ENCODE measurements at regions not wholly inside any gene's neighbourhood (a gene's known extent, or its start where the extent isn't known, plus 50 kb on each side); places are given as distances from the start of the nearest gene placed in this dataset.
"Not testable (repeated sequence)": the region's sequence is repeated elsewhere in the genome, so short reads cannot be mapped to it uniquely, and the experiment has no call there.

DNA sequence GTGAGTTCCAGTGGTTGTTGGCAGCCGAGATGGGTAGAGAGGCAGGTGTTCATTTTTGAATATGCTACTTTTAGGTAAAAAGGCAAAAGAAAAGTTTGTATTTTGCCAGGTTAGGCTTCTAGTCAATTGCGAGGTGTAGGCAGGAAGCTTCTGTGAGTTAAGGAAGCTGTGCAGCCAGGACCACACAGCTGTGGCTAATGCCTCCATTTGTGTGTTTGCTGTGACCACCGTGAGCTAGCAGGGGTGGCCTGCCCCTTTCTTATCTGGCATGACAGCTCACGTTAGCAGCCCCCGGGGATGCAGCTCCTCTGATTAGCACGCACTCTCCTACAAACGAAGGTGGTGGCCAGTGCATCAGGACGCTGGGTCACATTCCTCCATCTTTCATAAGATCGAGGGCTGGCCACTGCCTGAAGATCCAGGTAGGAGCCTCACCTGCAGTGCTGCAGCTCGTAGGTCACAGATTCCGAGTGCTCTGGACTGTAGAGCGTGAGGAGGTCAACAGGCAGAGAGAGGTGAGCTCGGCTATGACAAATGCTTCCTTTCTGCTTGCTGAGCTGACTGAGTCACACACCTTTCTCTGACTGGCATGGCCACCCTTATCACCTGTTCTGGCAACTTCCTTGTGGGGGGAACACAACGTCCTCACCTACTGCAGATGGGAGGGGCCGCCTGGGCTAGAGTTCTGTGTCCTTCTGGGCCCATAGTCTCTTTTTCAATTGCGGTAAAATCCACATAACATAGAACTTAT lies 244.4 kb downstream of the HS3ST3B1 start:
- Histone ChIP-seq H3K4me3 (no peak overlapping the region), H3K4me1 (no peaks in the 10 kb centered on the region), H3K9me3 (no peaks in the 10 kb centered on the region), H3K27ac (no peak overlapping the region), H3K27me3 (no peaks in the 10 kb centered on the region), H3K36me3 (no peaks in the 10 kb centered on the region)
- TF ChIP-seq, protein P1, sequence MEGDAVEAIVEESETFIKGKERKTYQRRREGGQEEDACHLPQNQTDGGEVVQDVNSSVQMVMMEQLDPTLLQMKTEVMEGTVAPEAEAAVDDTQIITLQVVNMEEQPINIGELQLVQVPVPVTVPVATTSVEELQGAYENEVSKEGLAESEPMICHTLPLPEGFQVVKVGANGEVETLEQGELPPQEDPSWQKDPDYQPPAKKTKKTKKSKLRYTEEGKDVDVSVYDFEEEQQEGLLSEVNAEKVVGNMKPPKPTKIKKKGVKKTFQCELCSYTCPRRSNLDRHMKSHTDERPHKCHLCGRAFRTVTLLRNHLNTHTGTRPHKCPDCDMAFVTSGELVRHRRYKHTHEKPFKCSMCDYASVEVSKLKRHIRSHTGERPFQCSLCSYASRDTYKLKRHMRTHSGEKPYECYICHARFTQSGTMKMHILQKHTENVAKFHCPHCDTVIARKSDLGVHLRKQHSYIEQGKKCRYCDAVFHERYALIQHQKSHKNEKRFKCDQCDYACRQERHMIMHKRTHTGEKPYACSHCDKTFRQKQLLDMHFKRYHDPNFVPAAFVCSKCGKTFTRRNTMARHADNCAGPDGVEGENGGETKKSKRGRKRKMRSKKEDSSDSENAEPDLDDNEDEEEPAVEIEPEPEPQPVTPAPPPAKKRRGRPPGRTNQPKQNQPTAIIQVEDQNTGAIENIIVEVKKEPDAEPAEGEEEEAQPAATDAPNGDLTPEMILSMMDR (IDR thresholded peaks at IDR 0.05): no peak
- DNase-seq (ENCODE audit: low spot score): no peak

- H3K27me3 ChIP-seq: no peaks in the 10 kb centered on the region
- no peak for DNase-seq (ENCODE audit: low spot score)
- no peaks in the 10 kb centered on the region for H3K36me3 ChIP-seq
- no peaks in the 10 kb centered on the region for H3K9me3 ChIP-seq
- H3K4me1 ChIP-seq: no peaks in the 10 kb centered on the region
- TF ChIP-seq, protein P1 (IDR thresholded peaks at IDR 0.05): no peak
- no peak overlapping the region for H3K27ac ChIP-seq
- no peak overlapping the region for H3K4me3 ChIP-seq
Observed at GRCh38 chr17:14541714-14542113, 240.8 kb downstream of the HS3ST3B1 start.

- no peak for DNase-seq (ENCODE audit: low spot score)
- Histone ChIP-seq H3K9me3 (no peaks in the 10 kb centered on the region), H3K36me3 (no peaks in the 10 kb centered on the region), H3K4me1 (no peaks in the 10 kb centered on the region), H3K4me3 (no peak overlapping the region), H3K27me3 (no peaks in the 10 kb centered on the region), H3K27ac (no peak overlapping the region)
- TF ChIP-seq, protein P1 (IDR thresholded peaks at IDR 0.05): no peak
Observed at GRCh38 chr17:14539801-14540200, 238.9 kb downstream of the HS3ST3B1 start.

GRCh38 chr17:14532242-14532641 lies 231.4 kb downstream of the HS3ST3B1 start:
- not testable (repeated sequence) for H3K4me3 ChIP-seq; H3K27ac ChIP-seq; H3K27me3 ChIP-seq; H3K4me1 ChIP-seq; DNase-seq (ENCODE audit: low spot score); H3K36me3 ChIP-seq
- H3K9me3 ChIP-seq: peaks cover 0 to 17% of the 10 kb centered on the region in 2 donors

GRCh38 chr17:14525551-14526455 lies 224.9 kb downstream of the HS3ST3B1 start:
- TF ChIP-seq, protein P1 (IDR thresholded peaks at IDR 0.05): no peak

GRCh38 chr17:14522795-14523387 lies 222.0 kb downstream of the HS3ST3B1 start:
- H3K36me3 ChIP-seq: no peaks in the 10 kb centered on the region
- no peak for DNase-seq (ENCODE audit: low spot score)
- H3K27ac ChIP-seq: no peak overlapping the region
- H3K4me3 ChIP-seq: no peak overlapping the region
- no peaks in the 10 kb centered on the region for H3K27me3 ChIP-seq
- no peaks in the 10 kb centered on the region for H3K9me3 ChIP-seq
- no peaks in the 10 kb centered on the region for H3K4me1 ChIP-seq
- TF ChIP-seq, protein P1 (IDR thresholded peaks at IDR 0.05): no peak

More at GRCh38 chr17:14525551-14526455, 224.9 kb downstream of the HS3ST3B1 start:
- DNase-seq (ENCODE audit: low spot score): no peak
- Histone ChIP-seq H3K9me3 (no peaks in the 10 kb centered on the region), H3K4me3 (no peak overlapping the region), H3K36me3 (no peaks in the 10 kb centered on the region), H3K4me1 (no peaks in the 10 kb centered on the region), H3K27ac (no peak overlapping the region), H3K27me3 (no peaks in the 10 kb centered on the region)

DNA sequence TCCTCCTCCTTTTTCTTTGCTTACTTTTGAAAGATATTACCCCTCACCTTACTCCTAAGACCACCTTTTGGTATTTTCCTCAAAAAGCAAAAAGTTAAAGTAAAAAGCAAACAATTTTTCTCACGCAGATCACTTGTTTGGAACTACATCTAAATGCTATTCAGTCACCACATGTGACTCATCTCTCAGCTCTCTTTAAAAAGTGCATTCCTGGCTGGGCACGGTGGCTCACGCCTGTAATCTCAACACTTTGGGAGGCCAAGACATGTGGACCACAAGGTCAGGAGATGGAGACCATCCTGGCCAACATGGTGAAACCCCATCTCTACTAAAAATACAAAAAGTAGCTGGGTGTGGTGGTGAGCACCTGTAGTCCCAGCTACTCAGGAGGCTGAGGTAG lies 218.0 kb downstream of the HS3ST3B1 start:
- not testable (repeated sequence) for DNase-seq (ENCODE audit: low spot score); H3K27me3 ChIP-seq; H3K9me3 ChIP-seq; H3K27ac ChIP-seq; H3K36me3 ChIP-seq; H3K4me1 ChIP-seq; H3K4me3 ChIP-seq
